COLO829 (cell line): ENCODE measurements at regions not wholly inside any gene's neighbourhood (a gene's known extent, or its start where the extent isn't known, plus 50 kb on each side); places are given as distances from the start of the nearest gene placed in this dataset.
"Not testable (repeated sequence)": the region's sequence is repeated elsewhere in the genome, so short reads cannot be mapped to it uniquely, and the experiment has no call there.

ENCODE experiments used
- DNase-seq: peaks from one replicate; pipeline ENCODE4 v3.0.0; 2012; ENCODE audit warnings: low spot score

- DNase-seq: not testable (repeated sequence)
Observed at GRCh38 chr9:65454034-65454433, 169.0 kb upstream of the FOXD4L5 start.

- DNase-seq: not testable (repeated sequence)
Observed at GRCh38 chr9:65449886-65450610, 165.0 kb upstream of the FOXD4L5 start.

- no peak for DNase-seq
Observed at GRCh38 chr9:65449423-65449822, 164.4 kb upstream of the FOXD4L5 start.

GRCh38 chr9:65447146-65447545 is 162.1 kb upstream of the FOXD4L5 start:
- not testable (repeated sequence) for DNase-seq

GRCh38 chr9:65445991-65446390 is 161.0 kb upstream of the FOXD4L5 start:
- DNase-seq: not testable (repeated sequence)

GRCh38 chr9:65444943-65445342 is 159.9 kb upstream of the FOXD4L5 start:
- DNase-seq: no peak

- DNase-seq: not testable (repeated sequence)
Observed at GRCh38 chr9:65442116-65442515, 157.1 kb upstream of the FOXD4L5 start.

GRCh38 chr9:65441324-65441920 is 156.4 kb upstream of the FOXD4L5 start:
- not testable (repeated sequence) for DNase-seq

GRCh38 chr9:65437724-65438123 is 152.7 kb upstream of the FOXD4L5 start:
- no peak for DNase-seq

- no peak for DNase-seq
Observed at GRCh38 chr9:65435464-65435863, 150.5 kb upstream of the FOXD4L5 start.

- no peak for DNase-seq
Observed at GRCh38 chr9:65432722-65433323, 147.8 kb upstream of the FOXD4L5 start.

- DNase-seq: no peak
Observed at GRCh38 chr9:65432051-65432450, 147.0 kb upstream of the FOXD4L5 start.

GRCh38 chr9:65430221-65430620 is 145.2 kb upstream of the FOXD4L5 start:
- no peak for DNase-seq

GRCh38 chr9:65427361-65427760 is 142.4 kb upstream of the FOXD4L5 start:
- DNase-seq: not testable (repeated sequence)

- not testable (repeated sequence) for DNase-seq
Observed at GRCh38 chr9:65426813-65427212, 141.8 kb upstream of the FOXD4L5 start.

GRCh38 chr9:65426231-65426630 is 141.2 kb upstream of the FOXD4L5 start:
- no peak for DNase-seq

GRCh38 chr9:65425183-65425582 is 140.2 kb upstream of the FOXD4L5 start:
- DNase-seq: not testable (repeated sequence)

GRCh38 chr9:65424437-65424984 is 139.5 kb upstream of the FOXD4L5 start:
- not testable (repeated sequence) for DNase-seq

- not testable (repeated sequence) for DNase-seq
Observed at GRCh38 chr9:65423691-65424436, 138.9 kb upstream of the FOXD4L5 start.

GRCh38 chr9:65422966-65423690 is 138.1 kb upstream of the FOXD4L5 start:
- DNase-seq: not testable (repeated sequence)

- DNase-seq: not testable (repeated sequence)
Observed at GRCh38 chr9:65421486-65421885, 136.5 kb upstream of the FOXD4L5 start.
